HepG2 (cell line): ENCODE measurements at regions not wholly inside any gene's neighbourhood (a gene's known extent, or its start where the extent isn't known, plus 50 kb on each side); places are given as distances from the start of the nearest gene placed in this dataset.

Source experiments
- EZH2 ChIP-seq: conservative IDR thresholded peaks from 2 replicates; pipeline ENCODE4 v1.6.1; 2012; ENCODE audit warnings: mild to moderate bottlenecking, low read depth, low read length, moderate library complexity
- GTF3A ChIP-seq: sonication (generic); formaldehyde crosslinking; conservative IDR thresholded peaks from 2 replicates; pipeline ENCODE4 v1.4.0; 2020; ENCODE audit warnings: mild to moderate bottlenecking, missing genetic modification reagents
- IKZF4 ChIP-seq: sonication (generic); formaldehyde crosslinking; IDR thresholded peaks from 2 replicates; pipeline ENCODE4 v1.5.1; 2020; ENCODE audit warnings: borderline replicate concordance, mild to moderate bottlenecking, low read depth, missing genetic modification reagents; ENCODE audit errors: not compliant biosample characterization
- MED1 ChIP-seq: sonication (generic); formaldehyde crosslinking; IDR thresholded peaks from 2 replicates; pipeline ENCODE4 v1.4.0; 2020; ENCODE audit warnings: missing genetic modification reagents
- MYC ChIP-seq: sonication (generic); formaldehyde crosslinking; IDR thresholded peaks from 2 replicates; pipeline ENCODE4 v1.9.0; 2021; ENCODE audit warnings: missing genetic modification reagents, borderline replicate concordance
- POLR2A ChIP-seq, 2 experiments: IDR thresholded peaks; 2 replicates each; pipeline ENCODE4 v1.6.1; 2011; ENCODE audit warnings: low read depth in 2 of 2, low read length in 2 of 2, mild to moderate bottlenecking in 1 of 2, moderate library complexity in 1 of 2; ENCODE audit not compliant: insufficient read depth in 1 of 2
- POLR2AphosphoS5 ChIP-seq: IDR thresholded peaks from 2 replicates; pipeline ENCODE4 v1.6.1; 2012; ENCODE audit warnings: low read depth, low read length
- TCF12 ChIP-seq, 2 experiments: fragments of 450-650 bp in 1 of 2; sonication (generic) in 1 of 2; formaldehyde crosslinking in 1 of 2; IDR thresholded peaks; 2 replicates each; pipeline versions ENCODE4 v1.6.1 to v1.8.0; 2017 to 2022; ENCODE audit warnings: antibody characterized with exemption in 1 of 2, mild to moderate bottlenecking in 1 of 2, missing genetic modification reagents in 1 of 2, moderate library complexity in 1 of 2
- U2AF2 ChIP-seq: fragments of 200-400 bp; formaldehyde crosslinking; IDR thresholded peaks from 2 replicates; pipeline ENCODE4 v1.6.1; 2017; ENCODE audit warnings: low read depth, mild to moderate bottlenecking, low read length
- ZFP90 ChIP-seq: sonication (generic); formaldehyde crosslinking; IDR thresholded peaks from 2 replicates; pipeline ENCODE4 v1.8.0; 2022; ENCODE audit warnings: missing genetic modification reagents, mild to moderate bottlenecking, inconsistent platforms, borderline replicate concordance
- ZNF34 ChIP-seq: sonication (generic); formaldehyde crosslinking; IDR thresholded peaks from 2 replicates; pipeline ENCODE4 v1.4.0; 2020; ENCODE audit warnings: mild to moderate bottlenecking, missing genetic modification reagents, borderline replicate concordance
- ZNF546 ChIP-seq: sonication (generic); formaldehyde crosslinking; conservative IDR thresholded peaks from 2 replicates; pipeline ENCODE4 v1.8.1; 2023; ENCODE audit warnings: mild to moderate bottlenecking, missing genetic modification reagents
- TF ChIP-seq, protein P1 (sequence below): sonication (generic); formaldehyde crosslinking; IDR thresholded peaks from 2 replicates; pipeline ENCODE4 v1.5.0; 2020; ENCODE audit warnings: mild to moderate bottlenecking, missing genetic modification reagents, moderate library complexity
- TF ChIP-seq, protein P2 (sequence below): sonication (generic); formaldehyde crosslinking; IDR thresholded peaks from 2 replicates; pipeline ENCODE4 v1.5.0; 2020; ENCODE audit warnings: missing genetic modification reagents

DNA sequence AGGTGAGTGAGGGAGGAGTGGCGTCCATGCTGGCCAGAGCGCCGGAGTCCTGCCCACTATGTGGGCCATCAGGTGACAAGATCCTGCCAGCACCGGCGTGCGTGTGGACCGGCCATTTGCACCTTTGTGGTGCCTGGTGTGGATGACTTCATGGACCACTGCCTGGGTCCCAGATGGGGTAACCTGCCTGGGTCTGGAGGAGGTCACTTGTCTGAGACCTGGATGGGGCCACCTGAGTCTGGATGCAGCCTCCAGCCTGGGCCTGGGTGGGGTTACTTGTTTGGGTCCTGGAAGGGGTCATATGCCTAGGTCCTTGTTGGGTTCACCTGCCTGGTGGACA lies 299.6 kb downstream of the NDUFA10 start:
- TF ChIP-seq IKZF4 (CRISPR knock-in tag) (no peak), POLR2AphosphoS5 (no peak), EZH2 (no peak), TCF12 (IDR thresholded peaks at IDR 0.05) (no peak), TCF12 (CRISPR knock-in tag; IDR thresholded peaks at IDR 0.05) (no peak), POLR2A (IDR thresholded peaks at IDR 0.05; ENCODE audit: insufficient read depth in 1 of 2, low read depth in 2 of 2, low read length in 2 of 2) (no peak), ZFP90 (CRISPR knock-in tag) (no peak), U2AF2 (no peak), GTF3A (CRISPR knock-in tag) (no peak), MYC (CRISPR knock-in tag) (no peak), MED1 (CRISPR knock-in tag) (no peak), ZNF34 (CRISPR knock-in tag) (no peak), ZNF546 (CRISPR knock-in tag) (no peak)
- TF ChIP-seq, protein P1, sequence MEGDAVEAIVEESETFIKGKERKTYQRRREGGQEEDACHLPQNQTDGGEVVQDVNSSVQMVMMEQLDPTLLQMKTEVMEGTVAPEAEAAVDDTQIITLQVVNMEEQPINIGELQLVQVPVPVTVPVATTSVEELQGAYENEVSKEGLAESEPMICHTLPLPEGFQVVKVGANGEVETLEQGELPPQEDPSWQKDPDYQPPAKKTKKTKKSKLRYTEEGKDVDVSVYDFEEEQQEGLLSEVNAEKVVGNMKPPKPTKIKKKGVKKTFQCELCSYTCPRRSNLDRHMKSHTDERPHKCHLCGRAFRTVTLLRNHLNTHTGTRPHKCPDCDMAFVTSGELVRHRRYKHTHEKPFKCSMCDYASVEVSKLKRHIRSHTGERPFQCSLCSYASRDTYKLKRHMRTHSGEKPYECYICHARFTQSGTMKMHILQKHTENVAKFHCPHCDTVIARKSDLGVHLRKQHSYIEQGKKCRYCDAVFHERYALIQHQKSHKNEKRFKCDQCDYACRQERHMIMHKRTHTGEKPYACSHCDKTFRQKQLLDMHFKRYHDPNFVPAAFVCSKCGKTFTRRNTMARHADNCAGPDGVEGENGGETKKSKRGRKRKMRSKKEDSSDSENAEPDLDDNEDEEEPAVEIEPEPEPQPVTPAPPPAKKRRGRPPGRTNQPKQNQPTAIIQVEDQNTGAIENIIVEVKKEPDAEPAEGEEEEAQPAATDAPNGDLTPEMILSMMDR (CRISPR knock-in tag), result no peak
- TF ChIP-seq, protein P2, sequence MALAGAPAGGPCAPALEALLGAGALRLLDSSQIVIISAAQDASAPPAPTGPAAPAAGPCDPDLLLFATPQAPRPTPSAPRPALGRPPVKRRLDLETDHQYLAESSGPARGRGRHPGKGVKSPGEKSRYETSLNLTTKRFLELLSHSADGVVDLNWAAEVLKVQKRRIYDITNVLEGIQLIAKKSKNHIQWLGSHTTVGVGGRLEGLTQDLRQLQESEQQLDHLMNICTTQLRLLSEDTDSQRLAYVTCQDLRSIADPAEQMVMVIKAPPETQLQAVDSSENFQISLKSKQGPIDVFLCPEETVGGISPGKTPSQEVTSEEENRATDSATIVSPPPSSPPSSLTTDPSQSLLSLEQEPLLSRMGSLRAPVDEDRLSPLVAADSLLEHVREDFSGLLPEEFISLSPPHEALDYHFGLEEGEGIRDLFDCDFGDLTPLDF (CRISPR knock-in tag), result no peak
